Transverse colon (tissue), 4 donors: ENCODE measurements at regions not wholly inside any gene's neighbourhood (a gene's known extent, or its start where the extent isn't known, plus 50 kb on each side); places are given as distances from the start of the nearest gene placed in this dataset.
A peak's percentile ranks its signal among the peaks of the same experiment; 100 is the strongest.
"Not testable (repeated sequence)": the region's sequence is repeated elsewhere in the genome, so short reads cannot be mapped to it uniquely, and the experiment has no call there.

Source experiments
- DNase-seq: peaks from one replicate; pipeline ENCODE4 v3.0.0-alpha.2; 2019
- H3K27ac ChIP-seq, 4 donors: fragments of 200-600 bp; sonication (generic); 2 replicates each; pipeline ENCODE4 v1.5.1; 2016 to 2018; ENCODE audit warnings: inconsistent platforms in 4 of 4
- H3K27me3 ChIP-seq: fragments of 200-600 bp; sonication (generic); 2 replicates; pipeline ENCODE4 v1.5.1; 2017; ENCODE audit warnings: inconsistent platforms
- H3K36me3 ChIP-seq, 4 donors: fragments of 200-600 bp; sonication (generic); 2 replicates each; pipeline ENCODE4 v1.5.1; 2017 to 2019; ENCODE audit warnings: inconsistent platforms in 4 of 4
- H3K4me1 ChIP-seq, 4 donors: fragments of 200-600 bp; sonication (generic); 2 replicates each; pipeline ENCODE4 v1.5.1; 2017 to 2020; ENCODE audit warnings: inconsistent platforms in 4 of 4
- H3K4me3 ChIP-seq, 4 donors: fragments of 200-600 bp; sonication (generic); 1 replicate in 1 of 4; 2 replicates in 3 of 4; pipeline versions ENCODE4 v1.5.1 to v1.6.1; 2017 to 2019; ENCODE audit warnings: inconsistent platforms in 4 of 4
- H3K9me3 ChIP-seq, 2 donors: fragments of 200-600 bp; sonication (generic); 2 replicates each; pipeline ENCODE4 v1.5.1; 2017 to 2019; ENCODE audit warnings: inconsistent platforms in 2 of 2
- EP300 ChIP-seq: sonication (generic); formaldehyde crosslinking; IDR thresholded peaks from one replicate; pipeline ENCODE4 v1.6.1; 2017; ENCODE audit warnings: antibody characterized with exemption, low read depth
- POLR2A ChIP-seq: fragments of 450-650 bp; IDR thresholded peaks from one replicate; pipeline ENCODE4 v1.6.1; 2016; ENCODE audit warnings: antibody characterized with exemption, mild to moderate bottlenecking, moderate library complexity
- POLR2AphosphoS5 ChIP-seq, 3 donors: sonication (generic); formaldehyde crosslinking; IDR thresholded peaks; one replicate each; pipeline ENCODE4 v1.6.1; 2016; ENCODE audit warnings: antibody characterized with exemption in 3 of 3
- WGBS, 2 donors: methylation state at CpG; one replicate each; pipeline ENCODE4 v1.1.5; 2018; ENCODE audit warnings: low coverage in 1 of 2; 5-methylcytosine and 5-hydroxymethylcytosine counted together
- in situ Hi-C, 4 donors: fragments of 200-750 bp; cut with MboI; loops; one replicate each; pipeline versions ENCODE4 v1.15.0 to v1.15.1; 2017; ENCODE audit warnings: low sequenced_read_pairs in 3 of 4, low pct_ligation_motif_present in 1 of 4, low pct_unique_long_range_greater_than_20kb in 1 of 4
- intact Hi-C: fragments of 100-400 bp; cut with DNase I; formaldehyde crosslinking; loops from one replicate; pipeline ENCODE4 v1.15.1; 2023; ENCODE audit warnings: low total_unique reads
- TF ChIP-seq, protein P1 (sequence below), 5 experiments: fragments of 200-600 bp in 3 of 5; fragments of 450-650 bp in 2 of 5; sonication (generic) in 3 of 5; IDR thresholded peaks; 1 replicate in 2 of 5; 2 replicates in 3 of 5; pipeline ENCODE4 v1.5.1; 2016 to 2017; ENCODE audit warnings: antibody characterized with exemption in 5 of 5, inconsistent platforms in 3 of 5, mild to moderate bottlenecking in 2 of 5, moderate library complexity in 1 of 5

DNA sequence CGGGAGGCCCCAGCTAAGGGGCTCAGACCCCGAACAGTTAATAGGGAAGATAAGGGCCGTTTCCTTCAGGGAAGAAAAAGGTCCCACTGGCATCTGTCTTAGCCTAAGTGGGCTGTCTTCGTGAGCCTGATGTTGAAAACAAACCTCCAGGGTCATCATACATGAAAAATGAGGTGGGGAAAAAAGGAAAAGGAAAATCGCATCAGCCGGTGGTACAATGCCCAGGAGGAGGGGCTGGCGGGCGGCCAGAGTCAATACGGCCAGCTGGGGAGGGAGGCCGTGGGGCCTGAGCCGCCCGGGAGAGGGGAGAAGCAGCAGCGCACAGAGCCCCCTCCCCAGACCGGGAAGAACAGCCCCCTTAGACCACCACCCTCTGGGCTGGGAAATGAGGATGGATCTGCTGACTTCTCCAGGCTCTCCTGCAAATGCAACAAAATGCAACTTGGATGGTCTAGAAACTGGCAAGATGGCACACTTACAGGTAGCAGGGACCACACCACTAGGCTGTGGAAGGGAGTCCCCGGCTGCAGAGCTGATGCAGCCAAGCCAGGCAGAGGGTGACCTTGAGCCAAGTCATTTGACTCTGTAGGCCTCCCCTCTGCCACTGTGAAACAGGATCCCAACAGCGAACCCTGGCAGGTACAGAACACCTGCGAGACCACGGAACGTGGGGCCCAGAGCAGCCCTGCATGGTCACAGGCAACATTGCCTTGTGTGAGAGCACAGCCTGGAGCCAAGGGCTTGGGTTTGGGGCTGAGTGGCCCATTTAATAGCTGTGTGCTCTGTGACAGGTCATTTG is 448.5 kb downstream of the SOX9 start:
- WGBS, 2 donors = 40 to 43% methylated on average over 1 to 17 of the region's 19 CpGs
- in situ Hi-C loops (loop anchor here (10.0 to 25.0 kb wide), 6 partner anchors 55 to 793 kb away; partner anchors contain the start of genes COG1 (in 3 of the 4) and SSTR2 (in 1 of the 4)), intact Hi-C loops (no loop called here)

DNA sequence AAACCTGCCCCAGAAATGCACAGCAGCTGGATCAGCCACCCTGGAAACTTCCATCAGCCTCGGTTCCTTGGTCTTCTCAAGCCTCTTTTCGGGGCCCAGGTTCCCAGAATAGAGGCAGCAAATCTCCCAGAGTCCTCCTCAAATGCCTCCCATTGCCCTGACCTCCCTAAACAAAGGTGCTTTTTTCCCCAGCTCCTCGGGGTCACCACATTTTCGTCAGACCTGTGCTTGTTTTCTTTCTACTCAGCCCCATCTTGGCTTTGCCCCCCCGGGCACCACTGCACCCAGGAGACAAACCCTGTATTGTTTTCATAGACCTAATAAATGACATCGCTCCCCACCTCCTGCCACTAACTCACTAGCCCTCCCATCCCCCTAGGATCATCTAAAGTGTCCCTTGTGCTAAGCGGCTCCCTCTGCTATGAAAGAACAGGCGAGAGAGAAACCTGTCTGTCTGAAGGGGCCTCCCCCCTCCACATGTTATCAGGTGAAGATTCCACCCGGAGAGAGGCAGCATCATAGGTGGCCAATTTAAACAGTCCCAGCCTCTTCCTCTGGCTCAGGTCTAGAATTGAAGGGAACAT is 451.1 kb downstream of the SOX9 start:
- in situ Hi-C loops = loop anchor here (10.0 to 25.0 kb wide), 6 partner anchors 83 to 790 kb away; partner anchors contain the start of genes COG1 (in 3 of the 4) and SSTR2 (in 1 of the 4)

More for the DNA sequence above, 448.5 kb downstream of the SOX9 start:
- no peaks in the 10 kb centered on the region for H3K36me3 ChIP-seq
- H3K9me3 ChIP-seq = no peaks in the 10 kb centered on the region
- H3K27ac ChIP-seq = peak overlapping the region in 1 of 4 donors; percentile 11
- peak; percentile 52 for DNase-seq
- no peaks in the 10 kb centered on the region for H3K27me3 ChIP-seq
- peaks cover 0 to 33% (median 20%) of the 10 kb centered on the region in 4 donors for H3K4me1 ChIP-seq
- H3K4me3 ChIP-seq = no peak overlapping the region
- TF ChIP-seq, protein P1, sequence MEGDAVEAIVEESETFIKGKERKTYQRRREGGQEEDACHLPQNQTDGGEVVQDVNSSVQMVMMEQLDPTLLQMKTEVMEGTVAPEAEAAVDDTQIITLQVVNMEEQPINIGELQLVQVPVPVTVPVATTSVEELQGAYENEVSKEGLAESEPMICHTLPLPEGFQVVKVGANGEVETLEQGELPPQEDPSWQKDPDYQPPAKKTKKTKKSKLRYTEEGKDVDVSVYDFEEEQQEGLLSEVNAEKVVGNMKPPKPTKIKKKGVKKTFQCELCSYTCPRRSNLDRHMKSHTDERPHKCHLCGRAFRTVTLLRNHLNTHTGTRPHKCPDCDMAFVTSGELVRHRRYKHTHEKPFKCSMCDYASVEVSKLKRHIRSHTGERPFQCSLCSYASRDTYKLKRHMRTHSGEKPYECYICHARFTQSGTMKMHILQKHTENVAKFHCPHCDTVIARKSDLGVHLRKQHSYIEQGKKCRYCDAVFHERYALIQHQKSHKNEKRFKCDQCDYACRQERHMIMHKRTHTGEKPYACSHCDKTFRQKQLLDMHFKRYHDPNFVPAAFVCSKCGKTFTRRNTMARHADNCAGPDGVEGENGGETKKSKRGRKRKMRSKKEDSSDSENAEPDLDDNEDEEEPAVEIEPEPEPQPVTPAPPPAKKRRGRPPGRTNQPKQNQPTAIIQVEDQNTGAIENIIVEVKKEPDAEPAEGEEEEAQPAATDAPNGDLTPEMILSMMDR (IDR thresholded peaks at IDR 0.05) = no peak
- TF ChIP-seq POLR2AphosphoS5 (IDR thresholded peaks at IDR 0.05) (no peak), EP300 (no peak), POLR2A (no peak)

DNA sequence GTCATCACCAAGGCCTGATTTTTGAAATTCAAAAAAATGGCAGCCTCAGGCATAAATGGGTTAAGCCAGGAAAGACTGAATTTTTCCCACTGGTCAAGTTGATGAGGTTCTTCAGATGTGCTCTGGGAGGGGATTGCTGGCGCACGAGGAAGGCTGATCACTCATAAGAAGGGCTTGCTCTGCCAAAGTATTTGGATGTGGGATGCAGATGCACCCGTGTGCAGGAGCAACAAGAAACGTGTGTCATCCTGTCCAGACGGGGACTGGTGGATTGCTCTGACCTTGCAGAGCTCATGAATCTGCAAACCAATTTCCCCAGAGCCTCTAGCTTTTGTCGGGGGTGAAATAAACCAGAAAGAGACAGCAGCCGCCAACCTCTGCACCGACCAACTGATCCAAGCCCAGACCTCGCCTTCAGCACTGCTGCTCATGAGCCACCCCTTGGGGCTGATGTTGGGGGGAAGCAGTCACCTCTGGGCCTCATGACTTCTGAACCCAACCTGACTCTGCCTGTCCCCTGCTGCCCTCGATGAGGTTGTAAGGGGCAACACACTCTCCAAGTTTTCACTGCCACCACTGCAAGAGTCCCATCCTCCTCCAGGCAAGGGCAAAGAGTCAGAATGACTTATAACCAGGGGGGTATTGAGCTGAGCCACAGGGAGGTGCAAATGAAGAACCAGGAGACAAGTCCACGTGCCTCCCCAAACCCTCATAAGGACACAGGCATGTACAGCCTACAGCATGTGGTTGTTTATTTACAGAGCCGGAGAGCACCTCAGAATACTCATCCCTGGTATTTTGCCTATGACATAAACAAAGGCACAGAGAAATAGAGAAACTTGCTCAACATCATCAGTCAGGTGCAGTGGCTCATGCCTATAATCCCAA is 452.0 kb downstream of the SOX9 start:
- no peaks in the 10 kb centered on the region for H3K36me3 ChIP-seq
- H3K4me1 ChIP-seq = peaks cover 0 to 17% (median 14%) of the 10 kb centered on the region in 4 donors
- 50 to 74% methylated on average over 1 to 12 of the region's 12 CpGs for WGBS, 2 donors
- H3K9me3 ChIP-seq = no peaks in the 10 kb centered on the region
- in situ Hi-C loops (loop anchor here (10.0 to 25.0 kb wide), 6 partner anchors 82 to 789 kb away; partner anchors contain the start of genes COG1 (in 3 of the 4) and SSTR2 (in 1 of the 4)), intact Hi-C loops (no loop called here)
- H3K4me3 ChIP-seq = no peak overlapping the region
- H3K27ac ChIP-seq = no peak overlapping the region
- TF ChIP-seq EP300 (no peak), POLR2A (no peak)
- TF ChIP-seq, protein P1 (IDR thresholded peaks at IDR 0.05) = no peak
- H3K27me3 ChIP-seq = no peaks in the 10 kb centered on the region
- DNase-seq = no peak

More for the DNA sequence above, 451.1 kb downstream of the SOX9 start:
- Histone ChIP-seq H3K9me3 (no peaks in the 10 kb centered on the region), H3K4me1 (peaks cover 0 to 27% (median 18%) of the 10 kb centered on the region in 4 donors), H3K27ac (no peak overlapping the region), H3K4me3 (no peak overlapping the region), H3K27me3 (no peaks in the 10 kb centered on the region), H3K36me3 (no peaks in the 10 kb centered on the region)
- DNase-seq = no peak
- WGBS, 2 donors = 42 to 47% methylated on average over 3 to 9 of the region's 9 CpGs
- TF ChIP-seq, protein P1 (IDR thresholded peaks at IDR 0.05) = no peak
- no peak for TF ChIP-seq POLR2A
- TF ChIP-seq EP300 = no peak
- TF ChIP-seq POLR2AphosphoS5 (IDR thresholded peaks at IDR 0.05) = no peak
- intact Hi-C loops = no loop called here

DNA sequence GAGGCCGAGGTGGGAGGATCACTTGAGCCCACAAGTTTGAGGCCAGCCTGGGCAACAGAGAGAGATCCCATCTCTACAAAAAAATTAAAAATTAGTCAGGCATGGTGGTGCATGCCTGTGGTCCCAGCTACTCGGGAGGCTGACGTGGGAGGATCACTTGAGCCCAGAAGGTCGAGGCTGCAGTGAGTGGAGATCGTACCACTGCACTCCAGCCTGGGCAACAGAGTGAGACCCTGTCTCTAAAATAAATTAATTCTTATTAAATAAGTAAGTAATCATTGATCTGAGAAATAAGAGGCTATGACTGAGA is 452.6 kb downstream of the SOX9 start:
- H3K4me3 ChIP-seq, H3K9me3 ChIP-seq, H3K27me3 ChIP-seq, H3K36me3 ChIP-seq, intact Hi-C loops, DNase-seq, H3K27ac ChIP-seq: not testable (repeated sequence)
- WGBS, 2 donors = 88% methylated on average over 5 of the region's 5 CpGs; no CpG with 5 or more reads in 1 of the 2 donors
- peaks cover 0 to 11% (median 9%) of the 10 kb centered on the region in 4 donors for H3K4me1 ChIP-seq
- in situ Hi-C loops = loop anchor here (10.0 to 25.0 kb wide), 6 partner anchors 81 to 789 kb away; partner anchors contain the start of genes COG1 (in 3 of the 4) and SSTR2 (in 1 of the 4)
